ELF-1 (cell line): ENCODE measurements at regions not wholly inside any gene's neighbourhood (a gene's known extent, or its start where the extent isn't known, plus 50 kb on each side); places are given as distances from the start of the nearest gene placed in this dataset.
"Not testable (repeated sequence)": the region's sequence is repeated elsewhere in the genome, so short reads cannot be mapped to it uniquely, and the experiment has no call there.

Source experiments
- DNase-seq: peaks from one replicate; pipeline ENCODE4 v3.0.0-alpha.2; 2016; ENCODE audit warnings: low read depth, low spot score

DNA sequence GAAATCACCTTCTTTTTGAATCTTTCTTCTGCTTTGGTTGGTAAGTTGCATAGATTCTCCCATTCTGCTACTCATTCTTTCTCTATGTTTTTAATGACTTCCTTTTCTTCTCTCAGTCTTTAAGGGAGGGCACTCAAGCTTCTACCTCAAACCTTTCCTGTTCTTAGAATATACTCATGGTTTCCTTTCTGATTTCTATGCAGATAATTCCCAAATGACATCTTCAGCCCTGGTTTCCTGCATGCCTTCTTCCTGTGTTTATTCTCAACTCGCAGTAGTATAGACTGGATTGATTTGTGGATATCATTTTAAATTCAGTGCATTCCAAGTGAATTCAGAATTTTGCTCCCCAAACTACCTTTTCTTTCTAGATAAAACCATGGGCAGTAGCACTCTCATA is 803.6 kb downstream of the METTL15 start:
- no peak for DNase-seq

DNA sequence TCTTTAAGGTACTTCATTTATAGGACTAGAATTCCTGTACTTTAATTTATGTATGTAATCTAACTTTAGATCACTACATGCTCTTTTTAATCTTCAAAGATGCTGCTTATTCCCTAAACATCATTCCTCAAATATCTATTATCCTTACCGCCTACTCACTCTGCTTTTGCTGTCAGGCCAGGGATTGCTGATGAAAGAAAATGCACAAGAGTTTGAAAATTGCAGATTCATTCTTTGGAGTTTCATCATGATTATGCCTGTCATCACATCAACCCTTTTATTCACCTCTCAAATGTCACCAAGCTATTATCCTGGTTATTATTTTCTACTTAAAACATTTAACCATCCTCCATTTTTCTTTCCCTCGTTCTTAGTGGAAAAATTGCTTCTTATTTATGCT is 802.7 kb downstream of the METTL15 start:
- no peak for DNase-seq

DNA sequence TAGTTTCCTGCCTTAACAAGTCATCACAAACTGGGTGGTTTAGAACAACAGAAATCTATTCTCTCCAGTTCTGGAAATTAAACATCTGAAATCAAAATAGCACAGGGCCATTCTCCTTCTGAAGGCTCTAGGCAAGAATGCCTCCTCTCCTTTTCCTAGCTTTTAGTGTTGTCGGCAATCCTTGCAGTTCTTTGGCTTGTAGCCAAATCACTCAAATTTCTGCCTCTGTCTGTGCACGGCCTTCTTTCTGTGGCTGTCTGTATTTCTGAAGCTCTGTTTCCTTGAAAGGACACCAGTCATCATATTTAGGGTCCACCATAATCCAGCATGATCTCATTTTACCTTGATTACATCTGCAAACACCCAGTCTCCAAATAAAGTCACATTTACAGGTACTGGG is 795.5 kb downstream of the METTL15 start:
- DNase-seq = no peak

GRCh38 chr11:28900427-28900826 is 792.2 kb downstream of the METTL15 start:
- DNase-seq = no peak

- DNase-seq = no peak
Observed at GRCh38 chr11:28899706-28900105, 791.5 kb downstream of the METTL15 start.

DNA sequence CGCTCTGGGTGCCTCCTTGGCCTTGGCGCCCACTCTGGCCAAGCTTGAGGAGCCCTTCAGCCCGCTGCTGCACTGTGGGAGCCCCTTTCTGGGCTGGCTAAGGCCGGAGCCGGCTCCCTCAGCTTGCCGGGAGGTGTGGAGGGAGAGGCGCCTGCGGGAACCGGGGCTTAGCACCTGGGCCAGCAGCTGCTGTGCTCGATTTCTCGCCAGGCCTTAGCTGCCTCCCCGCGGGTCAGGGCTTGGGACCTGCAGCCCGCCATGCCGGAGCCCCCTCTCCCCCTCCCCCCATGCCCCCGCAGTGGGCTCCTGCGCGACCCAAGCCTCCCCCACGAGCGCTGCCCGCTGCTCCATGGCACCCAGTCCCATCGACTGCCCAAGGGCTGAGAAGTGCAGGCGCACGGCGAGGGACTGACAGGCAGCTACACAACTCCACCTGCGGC is 782.4 kb downstream of the METTL15 start:
- DNase-seq = not testable (repeated sequence)

- DNase-seq = no peak
Observed at GRCh38 chr11:28887681-28888080, 779.5 kb downstream of the METTL15 start.

DNA sequence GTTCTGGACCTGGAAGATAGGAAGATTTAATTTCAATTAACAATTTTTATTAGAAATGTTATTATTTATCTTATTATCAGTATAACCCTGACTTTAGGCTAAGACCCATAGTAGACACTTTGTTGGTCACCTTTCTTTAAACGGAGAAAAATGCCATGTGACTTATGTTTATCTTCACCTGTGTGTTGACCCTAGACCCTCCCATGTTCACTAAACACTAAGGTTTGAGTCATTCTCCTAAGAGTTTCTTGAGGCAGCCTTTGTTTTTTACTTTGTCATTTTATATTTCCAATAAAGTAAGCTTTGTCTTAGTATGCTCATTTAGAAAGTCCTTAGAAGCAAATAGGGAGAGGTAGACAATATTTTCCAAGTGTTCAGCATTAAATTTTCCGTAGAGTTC is 771.7 kb downstream of the METTL15 start:
- no peak for DNase-seq

DNA sequence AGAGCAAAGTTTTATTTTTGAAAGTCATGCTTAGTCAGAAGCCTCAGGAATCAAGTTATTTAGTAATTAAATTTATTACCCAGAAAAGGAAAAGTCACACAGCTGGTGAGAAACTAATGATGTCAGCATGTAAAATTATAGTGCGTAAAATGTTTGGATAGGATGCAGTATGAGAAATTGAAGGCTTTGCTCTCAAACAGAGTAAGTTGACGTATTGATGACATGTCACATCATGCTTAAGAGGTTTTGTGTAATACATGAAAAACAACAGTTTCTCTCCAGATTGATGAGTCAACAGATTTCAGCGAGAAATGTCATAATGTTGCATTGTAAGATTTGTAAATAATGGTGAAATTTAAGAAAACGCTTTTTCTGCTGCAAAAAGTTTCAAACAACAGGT is 769.8 kb downstream of the METTL15 start:
- no peak for DNase-seq

GRCh38 chr11:28877340-28877739 is 769.2 kb downstream of the METTL15 start:
- no peak for DNase-seq

GRCh38 chr11:28874706-28875105 is 766.5 kb downstream of the METTL15 start:
- DNase-seq = no peak

DNA sequence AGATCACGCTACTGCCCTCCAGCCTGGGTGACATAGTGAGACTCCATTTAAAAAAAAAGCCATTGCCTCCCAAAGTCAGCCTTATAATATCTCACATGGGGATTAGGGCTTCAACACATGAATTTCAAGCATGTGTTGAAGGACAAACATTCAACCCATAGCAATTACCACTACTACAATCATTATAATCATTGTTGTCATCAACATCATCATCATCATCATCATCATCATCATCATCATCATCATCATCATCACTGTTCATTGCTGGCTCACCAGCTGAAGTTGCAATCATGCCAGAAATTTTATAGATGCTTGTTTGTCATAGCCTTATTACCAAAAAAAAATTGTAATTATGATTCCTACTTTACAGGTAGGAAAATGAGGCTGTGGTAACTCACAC is 762.9 kb downstream of the METTL15 start:
- no peak for DNase-seq

GRCh38 chr11:28863422-28863821 is 755.2 kb downstream of the METTL15 start:
- no peak for DNase-seq

DNA sequence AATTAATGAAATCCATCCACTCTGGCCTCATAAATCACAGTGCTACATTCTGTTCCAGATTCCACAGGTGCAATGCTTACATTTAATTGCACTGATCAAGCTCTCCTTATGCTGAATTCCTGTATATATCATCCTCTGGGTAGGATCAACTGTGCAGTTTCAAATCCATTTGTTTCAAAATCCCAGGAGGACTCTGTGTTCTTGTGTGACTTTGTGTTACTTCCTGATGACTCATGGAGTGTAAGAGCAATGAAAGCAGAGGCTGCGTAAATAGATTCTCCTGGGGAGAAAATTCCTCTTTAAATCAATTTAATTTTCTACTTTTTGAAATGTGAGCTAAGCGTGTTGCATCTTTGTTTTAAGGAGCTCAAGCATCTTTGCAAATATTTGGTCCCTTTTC is 752.7 kb downstream of the METTL15 start:
- DNase-seq = no peak

- DNase-seq = no peak
Observed at GRCh38 chr11:28858076-28858475, 749.9 kb downstream of the METTL15 start.

DNA sequence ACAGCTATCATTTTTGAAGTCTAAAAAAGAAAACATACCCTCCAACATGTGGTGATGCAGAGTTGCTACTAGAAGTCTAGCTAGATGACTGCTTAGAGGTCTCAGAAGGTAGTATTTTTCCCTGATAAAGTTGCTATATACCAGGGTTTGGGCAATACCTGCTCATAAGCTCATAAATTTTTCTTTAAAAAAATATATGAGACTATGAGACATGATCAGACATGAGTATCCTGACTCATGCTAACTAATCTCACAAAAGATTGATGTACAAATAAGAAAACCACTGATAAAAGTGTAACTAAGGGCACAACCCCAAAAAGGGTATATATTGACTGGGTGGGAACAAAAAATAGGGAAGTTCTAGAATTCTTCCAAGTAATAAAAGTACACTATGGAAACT is 740.9 kb downstream of the METTL15 start:
- DNase-seq = no peak

- DNase-seq = no peak
Observed at GRCh38 chr11:28842716-28843115, 734.5 kb downstream of the METTL15 start.

DNA sequence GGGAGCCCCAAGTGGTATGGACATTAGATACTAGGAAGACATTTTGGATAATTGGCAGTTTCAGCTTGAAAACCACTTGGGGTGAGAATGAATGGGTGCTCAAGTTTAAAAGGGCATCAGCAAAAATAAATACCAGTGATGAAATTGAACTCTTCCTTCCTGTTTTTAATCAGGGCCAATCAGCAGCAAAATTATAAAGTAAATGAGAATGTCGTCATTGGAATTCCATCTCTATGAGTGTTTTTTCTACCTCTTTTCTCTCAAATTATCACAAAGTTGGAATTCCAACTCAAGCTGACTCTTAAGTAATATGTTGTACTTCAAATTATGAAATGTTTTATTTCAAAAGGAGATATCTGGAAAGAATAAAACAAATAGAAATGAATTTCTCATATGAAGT is 730.6 kb downstream of the METTL15 start:
- no peak for DNase-seq

DNA sequence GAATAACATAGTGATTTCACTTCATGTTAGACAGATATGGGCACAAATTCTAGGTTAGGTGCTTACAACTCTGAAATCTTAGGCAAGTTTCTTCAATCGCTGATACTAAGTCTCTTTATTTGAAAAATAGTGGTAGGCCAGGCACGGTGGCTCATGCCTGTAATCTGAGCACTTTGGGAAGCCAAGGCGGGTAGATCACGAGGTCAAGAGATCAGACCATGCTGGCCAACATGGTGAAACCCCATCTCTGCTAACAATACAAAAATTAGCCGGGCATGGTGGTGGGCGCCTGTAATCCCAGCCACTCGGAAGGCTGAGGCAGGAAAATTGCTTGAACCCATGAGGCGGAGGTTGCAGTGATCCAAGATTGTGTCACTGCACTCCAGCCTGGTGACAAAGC is 729.4 kb downstream of the METTL15 start:
- no peak for DNase-seq

DNA sequence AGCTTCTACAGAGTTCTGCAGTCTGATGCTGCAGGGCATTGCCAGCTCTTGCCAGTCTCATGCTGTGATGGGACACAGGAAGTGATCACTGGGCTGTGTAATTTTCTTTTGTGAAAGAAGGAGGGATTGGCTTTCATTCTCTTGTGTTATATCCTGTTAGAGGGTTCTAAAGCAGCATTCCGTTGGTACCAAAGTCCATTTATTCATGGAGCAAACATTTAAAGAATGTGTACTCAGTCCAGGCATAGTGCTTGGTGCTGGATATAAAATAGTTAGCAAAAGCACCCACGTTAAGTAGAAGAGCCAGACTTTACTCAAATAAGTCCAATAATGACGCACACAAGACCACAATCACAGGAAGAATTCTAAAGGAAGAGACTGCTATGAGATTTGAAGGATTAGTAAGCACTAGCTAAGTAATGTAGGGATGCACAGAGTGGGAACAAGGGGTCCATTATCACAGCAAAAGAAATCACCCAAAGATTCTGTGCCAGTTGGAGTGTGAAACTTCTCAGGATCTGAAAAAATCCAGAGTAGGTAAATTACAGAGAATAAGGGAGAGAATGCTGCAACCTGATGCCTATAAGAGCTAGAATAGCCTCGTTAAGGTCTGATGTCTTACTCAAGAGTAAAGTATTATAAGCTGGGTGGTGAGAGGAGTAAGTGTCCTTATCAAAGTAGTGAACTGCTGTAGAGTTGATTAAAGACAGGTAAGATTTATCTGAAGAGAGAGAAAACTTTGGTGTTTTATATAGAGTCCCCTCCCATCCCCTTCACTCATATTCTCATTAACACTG is 728.3 kb downstream of the METTL15 start:
- peak; percentile 2 for DNase-seq

DNA sequence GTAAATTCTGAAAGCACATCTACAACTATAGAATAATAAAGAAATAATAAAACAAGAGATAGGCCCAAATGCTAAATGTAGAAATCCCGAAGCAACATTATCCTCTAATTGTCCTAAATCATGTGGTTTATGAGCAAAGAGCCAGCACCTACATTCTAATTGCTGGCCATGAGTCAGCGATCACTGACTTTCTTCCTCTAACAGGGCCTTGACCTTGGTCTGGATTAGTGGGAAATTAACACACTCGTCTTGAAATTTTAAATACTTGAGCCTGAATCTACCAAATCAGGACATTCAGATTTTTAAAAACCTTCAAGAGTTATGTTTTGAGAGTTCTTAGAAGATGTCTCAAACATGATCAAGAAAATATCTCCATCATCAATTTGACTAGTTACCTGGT is 727.6 kb downstream of the METTL15 start:
- DNase-seq = no peak

GRCh38 chr11:28835317-28835716 is 727.1 kb downstream of the METTL15 start:
- DNase-seq = no peak

DNA sequence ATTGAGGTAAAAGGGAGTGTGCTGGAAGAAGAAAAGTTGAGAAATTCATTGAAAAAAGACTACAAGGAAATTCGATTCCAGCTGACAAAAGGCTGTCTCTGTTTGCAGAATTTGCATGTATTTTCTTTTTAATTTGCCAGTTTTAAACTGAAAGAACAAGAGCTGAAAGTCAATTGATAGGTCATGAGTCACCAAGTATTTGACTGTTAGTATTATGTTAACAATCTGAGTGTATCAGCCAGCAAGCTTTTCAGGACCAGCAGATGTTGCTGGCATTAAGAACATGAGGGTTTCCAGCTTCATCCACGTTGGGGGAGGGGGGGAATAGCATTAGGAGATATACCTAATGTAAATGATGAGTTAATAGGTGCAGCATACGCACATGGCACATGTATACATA is 726.7 kb downstream of the METTL15 start:
- DNase-seq = no peak

DNA sequence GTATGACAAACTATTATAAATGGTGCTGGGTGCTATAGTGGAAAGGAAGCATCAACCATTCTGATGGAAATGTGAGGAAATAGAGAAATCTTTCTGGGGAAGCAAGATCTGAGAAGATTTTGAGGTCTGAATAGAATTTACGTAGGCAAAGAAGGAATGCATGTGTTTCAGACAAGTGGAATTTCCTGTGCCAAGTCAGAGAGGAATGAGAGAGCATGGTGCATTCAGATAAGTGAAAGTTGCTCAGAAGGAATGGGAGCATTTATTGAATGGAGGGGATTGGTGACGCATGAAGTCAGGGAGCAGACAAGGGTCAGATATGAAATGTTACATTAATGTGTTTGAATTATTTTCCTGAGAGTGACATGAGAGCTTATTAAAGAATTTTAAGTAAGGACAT is 725.5 kb downstream of the METTL15 start:
- no peak for DNase-seq
